Gastroesophageal sphincter (tissue), 3 donors: ENCODE measurements at regions not wholly inside any gene's neighbourhood (a gene's known extent, or its start where the extent isn't known, plus 50 kb on each side); places are given as distances from the start of the nearest gene placed in this dataset.

Experiments used
- POLR2A ChIP-seq, 2 donors: fragments of 450-650 bp; IDR thresholded peaks; one replicate each; pipeline ENCODE4 v1.6.1; 2017; ENCODE audit warnings: antibody characterized with exemption in 2 of 2, mild to moderate bottlenecking in 2 of 2, moderate library complexity in 1 of 2
- POLR2AphosphoS5 ChIP-seq: sonication (generic); formaldehyde crosslinking; IDR thresholded peaks from one replicate; pipeline ENCODE4 v1.6.1; 2017; ENCODE audit warnings: antibody characterized with exemption
- TF ChIP-seq, protein P1 (sequence below), 4 experiments: fragments of 200-600 bp in 2 of 4; fragments of 450-650 bp in 2 of 4; sonication (generic) in 1 of 4; IDR thresholded peaks; one replicate each; pipeline ENCODE4 v1.5.1; 2017 to 2019; ENCODE audit warnings: antibody characterized with exemption in 4 of 4, mild to moderate bottlenecking in 2 of 4, moderate library complexity in 2 of 4

DNA sequence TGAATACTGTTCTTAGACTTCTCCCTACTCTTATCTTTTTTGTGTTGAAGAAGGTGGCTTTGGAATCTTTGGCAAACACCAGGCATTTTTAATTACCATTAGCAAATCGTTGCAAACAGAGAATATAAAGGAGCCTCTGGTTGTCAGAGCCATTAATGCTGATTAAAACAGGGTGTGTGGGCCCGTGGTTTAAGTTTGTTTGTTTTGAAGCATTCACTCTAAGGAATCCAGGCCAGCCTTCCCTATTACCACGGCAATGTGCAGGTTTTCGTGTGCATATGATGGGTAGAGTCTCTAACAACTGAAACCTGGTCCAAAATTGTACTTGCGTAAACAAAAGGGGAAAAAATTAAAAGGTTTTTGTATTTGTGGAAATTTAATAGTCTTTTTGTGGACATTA, 141.2 kb upstream of the GMNC start:
- TF ChIP-seq, protein P1, sequence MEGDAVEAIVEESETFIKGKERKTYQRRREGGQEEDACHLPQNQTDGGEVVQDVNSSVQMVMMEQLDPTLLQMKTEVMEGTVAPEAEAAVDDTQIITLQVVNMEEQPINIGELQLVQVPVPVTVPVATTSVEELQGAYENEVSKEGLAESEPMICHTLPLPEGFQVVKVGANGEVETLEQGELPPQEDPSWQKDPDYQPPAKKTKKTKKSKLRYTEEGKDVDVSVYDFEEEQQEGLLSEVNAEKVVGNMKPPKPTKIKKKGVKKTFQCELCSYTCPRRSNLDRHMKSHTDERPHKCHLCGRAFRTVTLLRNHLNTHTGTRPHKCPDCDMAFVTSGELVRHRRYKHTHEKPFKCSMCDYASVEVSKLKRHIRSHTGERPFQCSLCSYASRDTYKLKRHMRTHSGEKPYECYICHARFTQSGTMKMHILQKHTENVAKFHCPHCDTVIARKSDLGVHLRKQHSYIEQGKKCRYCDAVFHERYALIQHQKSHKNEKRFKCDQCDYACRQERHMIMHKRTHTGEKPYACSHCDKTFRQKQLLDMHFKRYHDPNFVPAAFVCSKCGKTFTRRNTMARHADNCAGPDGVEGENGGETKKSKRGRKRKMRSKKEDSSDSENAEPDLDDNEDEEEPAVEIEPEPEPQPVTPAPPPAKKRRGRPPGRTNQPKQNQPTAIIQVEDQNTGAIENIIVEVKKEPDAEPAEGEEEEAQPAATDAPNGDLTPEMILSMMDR (IDR thresholded peaks at IDR 0.05), result no peak
- TF ChIP-seq POLR2AphosphoS5 (no peak), POLR2A (IDR thresholded peaks at IDR 0.05) (no peak)
